HG03025 (cell line): ENCODE measurements at regions not wholly inside any gene's neighbourhood (a gene's known extent, or its start where the extent isn't known, plus 50 kb on each side); places are given as distances from the start of the nearest gene placed in this dataset.

ENCODE experiments used
- ATAC-seq: cut with Tn5 transposase; IDR thresholded peaks from one replicate; pipeline ENCODE4 v1.9.1; 2021; ENCODE audit warnings: mild to moderate bottlenecking, moderate library complexity; ENCODE audit not compliant: unreplicated experiment, low FRiP score

DNA sequence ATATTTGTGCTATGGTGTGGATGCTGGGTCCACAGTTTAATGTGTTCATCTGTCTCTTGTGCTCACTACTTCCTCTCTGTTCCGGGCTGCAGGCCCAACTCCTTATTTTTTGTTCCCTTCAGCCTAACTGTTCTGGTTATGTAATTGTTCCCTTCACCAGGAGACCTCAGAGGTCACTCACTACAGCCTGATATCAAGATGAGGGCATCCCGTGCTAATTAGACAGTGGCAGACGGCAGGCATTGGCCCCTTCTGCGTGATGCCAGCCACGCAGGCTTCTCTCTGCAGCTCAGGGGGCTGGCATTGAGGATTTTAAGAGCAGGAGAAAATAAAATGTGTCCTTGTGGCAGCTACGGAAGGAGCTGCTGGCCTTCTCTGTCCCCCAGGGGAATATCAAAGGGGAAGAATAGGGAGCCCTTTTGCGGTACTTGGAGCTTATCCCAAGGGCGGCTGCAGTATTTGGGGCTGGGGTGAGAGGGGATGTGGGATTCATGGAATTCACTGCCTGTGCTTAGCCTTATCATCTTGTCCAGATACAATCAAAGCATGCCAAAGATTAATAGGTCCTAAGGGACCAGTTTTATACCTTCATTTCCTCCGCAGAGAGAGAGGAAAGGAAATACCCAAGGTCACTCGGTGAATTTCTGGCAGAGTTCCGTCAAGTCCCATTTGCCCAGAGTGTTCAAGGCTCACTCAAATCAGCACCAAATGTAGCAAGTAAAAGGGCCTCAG, 53.3 kb upstream of the TRIB2 start:
- no peak for ATAC-seq

DNA sequence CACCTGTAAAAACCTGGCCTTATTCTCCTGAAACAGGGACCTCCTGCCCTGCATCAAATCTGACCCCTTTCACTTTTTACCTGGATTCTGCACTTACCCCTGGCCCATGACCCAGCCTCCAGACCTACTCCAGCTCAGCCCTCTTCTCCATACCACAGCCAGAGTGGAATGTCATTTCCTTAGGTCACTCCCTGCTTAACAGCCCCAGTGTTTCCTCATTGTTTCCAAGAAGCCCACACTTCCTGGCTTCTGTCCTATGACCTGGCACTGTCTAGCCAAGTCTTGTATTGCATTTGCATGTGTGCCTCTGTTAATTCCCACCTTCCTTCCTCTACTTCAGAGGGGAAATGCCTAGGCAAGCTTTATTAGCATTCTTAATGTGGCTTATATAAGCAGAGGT, 51.4 kb upstream of the TRIB2 start:
- ATAC-seq = no peak

DNA sequence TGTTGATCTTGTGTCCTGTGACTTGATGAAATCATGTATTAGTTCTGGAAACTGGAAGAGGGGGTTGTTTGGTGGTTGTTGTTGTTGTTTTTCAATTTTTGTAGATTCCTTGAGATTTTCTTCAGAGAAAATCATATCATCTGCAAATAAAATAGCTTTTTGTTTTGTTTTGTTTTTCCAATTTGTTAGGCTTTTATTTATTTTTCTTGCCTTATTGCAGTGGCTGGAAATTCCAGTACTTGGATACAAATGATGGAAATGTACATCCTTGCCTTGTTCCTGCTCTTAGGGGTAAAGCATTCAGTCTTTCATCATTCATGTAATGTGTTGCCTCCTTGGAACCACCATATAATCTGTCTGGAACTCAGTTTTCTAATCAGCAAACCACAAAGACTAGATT, 50.3 kb upstream of the TRIB2 start:
- ATAC-seq = no peak
